HK-2 (cell line): ENCODE measurements at regions not wholly inside any gene's neighbourhood (a gene's known extent, or its start where the extent isn't known, plus 50 kb on each side); places are given as distances from the start of the nearest gene placed in this dataset.
"Not testable (repeated sequence)": the region's sequence is repeated elsewhere in the genome, so short reads cannot be mapped to it uniquely, and the experiment has no call there.

Source experiments
- DNase-seq: peaks from one replicate; pipeline ENCODE4 v3.0.0-alpha.2; 2018; ENCODE audit not compliant: unreplicated experiment

DNA sequence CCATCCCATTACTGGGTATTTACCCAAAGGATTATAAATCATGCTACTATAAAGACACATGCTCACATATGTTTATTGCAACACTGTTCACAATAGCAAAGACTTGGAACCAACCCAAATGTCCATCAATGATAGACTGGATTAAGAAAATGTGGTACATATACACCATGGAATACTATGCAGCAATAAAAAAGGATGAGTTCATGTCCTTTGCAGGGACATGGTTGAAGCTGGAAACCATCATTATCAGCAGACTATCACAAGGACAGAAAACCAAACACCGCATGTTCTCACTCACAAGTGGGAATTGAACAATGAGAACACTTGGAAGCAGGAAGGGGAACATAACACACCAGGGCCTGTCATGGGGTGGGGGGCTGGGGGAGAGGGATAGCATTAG, 249.6 kb upstream of the RASGRP1 start:
- DNase-seq, result not testable (repeated sequence)

DNA sequence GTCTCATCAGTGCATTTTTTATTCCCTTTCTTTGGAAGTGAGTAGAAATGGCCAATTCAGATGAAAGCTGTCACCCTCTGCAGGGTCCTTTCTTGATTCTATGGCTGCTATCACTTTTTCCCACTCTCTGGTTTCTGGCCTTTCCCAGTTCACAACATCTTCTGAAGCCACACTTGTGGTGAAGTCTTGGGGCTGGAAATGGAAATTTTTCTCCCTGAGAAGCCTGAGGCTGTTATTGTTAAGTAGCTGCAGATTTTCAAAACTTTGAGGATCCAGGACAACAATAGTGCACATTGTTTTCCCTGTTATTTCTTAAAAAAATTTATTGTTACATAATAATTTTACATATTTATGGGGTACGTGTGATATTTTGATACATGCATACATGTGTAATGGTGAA, 250.3 kb upstream of the RASGRP1 start:
- no peak for DNase-seq

DNA sequence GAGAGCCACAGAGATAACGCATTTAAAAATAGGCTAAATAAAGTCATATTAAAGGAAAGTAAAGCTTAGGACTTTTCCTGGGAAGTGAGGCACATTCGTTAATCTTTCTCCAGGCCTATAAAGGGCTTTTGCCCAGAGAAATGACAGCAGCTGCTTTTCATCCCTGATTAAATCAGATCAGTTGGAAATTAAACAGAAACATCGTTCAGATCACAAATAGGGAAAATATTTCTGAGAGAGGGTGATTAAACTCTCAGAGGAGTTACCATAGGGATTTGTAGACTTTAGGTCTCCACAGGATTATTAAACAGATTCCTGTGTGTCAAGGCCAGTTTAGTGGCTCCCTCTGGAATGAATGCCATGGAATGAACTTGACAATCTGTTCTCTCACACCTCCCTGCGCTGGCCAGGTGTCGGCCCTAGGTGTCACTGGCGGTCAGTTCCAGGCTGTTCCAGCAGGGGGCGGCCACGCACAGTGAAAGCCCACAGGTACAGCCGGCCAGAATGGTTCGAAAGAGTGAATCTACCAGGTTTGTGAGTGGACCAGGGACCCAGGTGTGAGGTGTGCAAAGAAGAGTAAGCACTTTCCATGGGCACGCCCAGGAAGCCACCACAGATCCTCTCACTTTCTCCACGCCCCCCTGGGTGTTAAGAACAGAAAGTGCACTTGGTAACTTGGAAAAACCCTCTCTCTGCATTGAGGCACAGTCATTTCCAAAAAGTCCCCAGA, 253.0 kb upstream of the RASGRP1 start:
- peak; percentile 93 for DNase-seq

DNA sequence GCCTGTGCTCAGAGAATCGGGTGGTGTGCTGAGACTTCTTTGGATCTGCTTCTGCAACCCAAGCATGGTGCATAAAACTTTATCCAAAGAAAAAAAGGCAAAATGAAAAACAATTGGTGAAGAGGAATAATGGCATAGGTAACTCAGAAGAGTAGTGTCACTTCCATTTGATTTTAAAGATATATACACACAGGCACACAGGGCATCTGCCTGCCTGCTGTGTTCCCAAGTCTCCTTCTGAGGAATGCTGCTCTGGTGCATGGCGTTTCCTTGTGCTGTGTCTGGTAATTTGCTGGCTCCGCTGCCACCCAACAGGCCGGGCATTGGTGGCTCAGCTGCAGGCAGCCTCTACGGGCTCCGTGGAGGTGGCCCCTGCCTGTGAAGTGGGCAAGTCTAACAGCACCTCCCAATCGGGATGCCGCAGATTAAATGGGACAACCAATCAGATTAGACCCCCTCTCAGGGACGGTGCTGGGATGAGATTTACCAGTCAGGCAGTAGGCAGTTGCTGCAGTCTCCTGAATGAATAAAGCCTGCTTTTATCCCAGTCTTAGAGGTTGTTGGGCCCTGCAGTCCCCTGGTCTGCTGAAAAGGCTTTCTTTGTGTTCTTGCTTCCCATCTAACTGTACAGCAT, 253.7 kb upstream of the RASGRP1 start:
- DNase-seq, result no peak

DNA sequence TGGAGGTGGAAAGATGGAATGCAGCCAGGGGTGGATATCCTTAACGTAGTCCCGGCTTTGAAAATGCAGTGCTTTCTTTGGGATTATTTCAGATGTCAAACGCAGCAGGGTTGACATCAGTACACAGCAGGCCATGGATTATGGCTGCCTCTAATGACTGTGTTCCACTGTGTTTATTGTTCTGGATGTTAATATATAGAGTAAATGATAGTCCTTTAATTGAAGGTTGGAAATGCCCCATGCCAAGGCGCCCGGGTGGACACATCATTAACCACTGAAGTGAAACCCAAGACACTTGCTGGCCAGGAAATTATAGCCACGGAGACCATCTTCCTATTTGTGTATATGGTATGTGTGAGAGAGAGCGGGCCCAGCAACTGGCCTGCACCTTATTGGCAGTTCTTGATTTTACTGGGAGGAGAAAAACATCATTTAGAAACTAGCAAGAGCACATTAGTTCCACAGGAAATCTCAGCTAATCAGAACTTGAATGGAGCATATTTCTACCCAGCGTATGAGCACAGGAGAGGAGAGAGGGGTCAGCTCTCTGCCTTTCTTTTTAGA, 254.9 kb upstream of the RASGRP1 start:
- no peak for DNase-seq

DNA sequence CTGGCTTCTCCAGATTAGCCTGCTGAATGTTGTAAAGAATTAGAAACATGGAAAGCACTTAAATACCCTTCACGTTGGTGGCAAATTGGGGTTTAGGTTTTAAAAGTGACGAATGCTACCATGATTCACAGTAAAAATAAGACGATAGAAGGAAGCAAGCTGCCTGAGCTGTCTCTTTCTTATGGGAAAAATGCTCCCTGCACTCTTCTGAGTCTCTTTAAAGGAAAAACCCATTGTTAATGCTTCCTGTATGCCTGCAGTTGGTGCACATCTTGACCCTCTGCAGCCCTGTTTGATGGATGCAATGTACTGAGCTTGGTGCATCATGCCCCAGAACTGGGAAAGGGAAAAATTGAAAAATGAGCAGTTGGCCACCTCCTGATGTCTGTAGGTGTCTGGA, 258.6 kb upstream of the RASGRP1 start:
- no peak for DNase-seq

DNA sequence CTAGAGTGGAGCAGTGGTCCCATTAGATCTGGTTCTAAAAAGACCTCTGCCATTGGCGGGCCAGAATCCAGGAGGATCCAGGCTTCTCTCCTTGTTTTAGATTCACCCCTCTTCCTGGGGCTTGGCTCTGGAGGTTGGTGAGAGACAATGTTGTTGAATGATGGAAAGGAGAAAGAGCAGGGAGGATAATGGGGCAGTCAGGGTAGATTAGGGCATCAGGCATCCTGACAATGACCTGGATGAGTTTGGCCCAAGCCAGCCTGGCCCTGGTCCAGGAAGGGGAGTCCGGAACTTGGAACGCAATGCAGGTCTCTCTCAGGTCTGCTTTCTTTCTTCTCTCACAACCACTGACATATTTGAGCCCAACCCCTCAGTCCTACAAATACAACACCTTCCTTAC, 260.1 kb upstream of the RASGRP1 start:
- no peak for DNase-seq

DNA sequence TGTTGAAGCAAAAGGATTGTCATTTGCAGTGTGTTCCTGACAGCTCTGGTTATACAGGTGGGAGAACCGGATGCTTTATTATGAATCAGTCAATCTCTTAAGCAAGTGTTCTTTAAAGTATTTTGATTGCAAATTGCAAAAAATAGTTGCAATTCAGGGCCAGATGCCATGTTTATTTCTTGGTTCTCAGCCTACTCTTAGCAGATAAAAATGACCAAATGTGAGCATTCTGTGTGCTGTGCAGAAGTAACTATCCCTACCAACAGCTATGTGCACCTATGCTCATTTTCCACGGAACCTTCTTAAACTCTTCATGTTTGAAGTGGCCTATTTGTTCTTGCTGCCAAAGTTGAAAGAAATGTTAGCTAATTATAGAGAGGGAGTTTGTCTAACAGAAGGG, 262.3 kb upstream of the RASGRP1 start:
- no peak for DNase-seq

DNA sequence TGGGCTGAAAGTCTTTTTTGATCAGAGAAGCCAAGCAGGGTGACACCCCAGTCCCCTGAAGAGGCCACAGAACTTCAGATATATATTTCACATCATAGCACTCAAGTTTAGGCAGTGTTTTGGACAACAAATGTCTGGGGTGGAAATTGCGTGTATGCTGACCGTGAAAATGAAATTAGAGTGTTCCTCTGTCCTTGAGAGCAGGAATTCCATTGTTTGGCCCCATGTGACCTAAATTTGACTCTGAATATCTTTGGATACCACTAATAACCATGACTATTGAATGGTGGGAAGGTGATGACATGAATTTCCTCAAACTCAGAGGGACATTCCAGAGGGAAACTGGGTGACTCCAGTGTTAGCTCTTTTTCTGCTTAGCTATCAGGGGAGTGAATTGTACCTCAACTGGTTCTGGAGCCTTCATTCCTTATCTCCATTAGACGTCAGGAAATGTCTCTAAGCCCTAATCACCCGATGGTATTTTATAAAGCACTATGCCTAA, 263.5 kb upstream of the RASGRP1 start:
- DNase-seq, result no peak

DNA sequence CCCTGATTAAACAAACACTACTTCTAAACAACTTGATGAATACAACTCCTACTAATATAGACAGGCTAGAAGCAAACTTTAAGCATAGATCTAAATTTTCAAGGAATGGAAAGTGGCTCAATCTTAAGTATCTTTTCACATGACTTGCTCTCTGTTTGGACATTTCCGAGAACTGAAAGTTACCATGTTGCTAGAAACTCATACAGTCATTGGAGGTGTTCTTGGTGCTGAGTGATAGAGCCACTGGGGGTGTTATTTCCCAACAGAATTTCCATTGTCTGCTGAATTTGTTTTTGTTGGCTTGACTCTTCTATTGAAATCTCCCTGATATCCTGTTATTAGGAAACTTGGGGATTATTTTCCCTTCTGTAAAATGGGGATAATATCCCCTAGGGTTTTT, 264.5 kb upstream of the RASGRP1 start:
- DNase-seq, result no peak

DNA sequence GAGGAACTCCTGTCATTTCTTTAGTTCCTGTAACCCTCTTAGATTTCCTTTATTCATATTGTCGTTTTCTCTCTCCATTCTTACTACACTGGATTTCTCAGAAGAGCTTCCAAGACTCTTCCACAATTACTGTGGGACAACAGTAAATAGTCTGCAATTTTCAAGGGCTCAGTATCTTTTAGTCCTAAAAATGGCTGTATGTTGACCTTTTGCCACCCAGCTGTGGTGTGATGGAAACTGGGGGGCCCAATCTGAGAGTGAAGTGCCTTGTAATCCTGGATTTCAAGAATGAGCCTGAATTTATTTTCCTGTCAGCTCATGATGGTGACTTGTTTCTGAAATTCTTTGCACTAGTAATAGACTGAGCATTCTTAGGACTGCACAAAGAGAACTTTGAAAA, 277.6 kb upstream of the RASGRP1 start:
- no peak for DNase-seq

DNA sequence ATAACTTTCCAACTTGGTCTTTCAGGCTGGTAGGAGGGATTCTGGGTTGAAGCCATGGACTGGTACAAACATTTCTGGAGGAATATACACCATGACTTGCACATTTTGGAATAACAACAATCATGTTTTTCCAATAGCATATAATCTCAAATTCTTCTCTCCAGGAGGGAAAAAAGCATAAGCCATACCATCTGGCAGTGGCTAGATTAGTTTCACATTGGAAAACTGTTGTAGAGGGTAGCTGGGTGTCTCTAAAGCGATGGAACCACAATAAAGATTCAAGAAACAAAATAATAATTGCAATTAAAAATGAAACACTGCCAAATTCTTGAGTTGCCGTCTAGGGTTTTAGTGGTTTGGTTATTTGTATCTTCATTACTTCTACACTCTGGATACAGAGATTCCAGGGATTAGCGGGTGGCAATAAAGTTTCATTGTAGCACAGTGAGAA, 278.5 kb upstream of the RASGRP1 start:
- DNase-seq, result no peak

DNA sequence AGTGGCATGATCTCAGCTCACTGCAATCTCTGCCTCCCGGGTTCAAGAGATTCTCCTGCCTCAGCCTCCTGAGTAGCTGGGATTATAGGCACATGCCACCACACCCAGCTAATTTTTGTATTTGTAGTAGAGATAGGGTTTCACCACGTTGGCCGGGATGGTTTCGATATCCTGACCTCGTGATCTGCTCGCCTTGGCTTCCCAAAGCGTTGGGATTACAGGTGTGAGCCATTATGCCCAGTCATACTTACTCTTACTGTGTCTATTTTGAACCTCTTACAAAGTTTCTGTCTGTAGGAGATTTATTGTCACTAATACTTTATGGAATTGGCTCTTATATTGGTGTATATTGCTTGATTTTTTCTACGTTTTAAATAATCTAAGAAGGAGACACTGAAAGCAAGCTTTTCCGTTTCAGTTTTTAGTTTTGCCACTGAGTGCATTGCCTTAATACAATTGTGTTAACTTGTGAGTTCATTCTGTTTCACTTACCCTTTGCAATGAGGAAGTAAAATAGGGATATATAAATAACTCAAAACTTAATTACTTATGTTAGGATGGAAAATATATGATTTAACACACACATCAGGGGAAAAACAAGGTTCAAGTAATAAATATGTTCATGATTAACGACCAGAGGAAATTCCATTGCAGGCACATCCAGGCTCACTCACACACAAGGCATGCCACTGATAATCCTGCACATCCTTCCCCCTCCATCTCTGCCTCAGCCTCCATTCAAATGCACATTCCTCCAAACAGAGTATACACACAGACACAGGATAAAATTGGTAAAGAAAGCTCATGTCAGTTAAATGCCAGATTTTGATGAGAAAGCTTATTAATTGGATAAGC, 279.3 kb upstream of the RASGRP1 start:
- peak; percentile 19 for DNase-seq

DNA sequence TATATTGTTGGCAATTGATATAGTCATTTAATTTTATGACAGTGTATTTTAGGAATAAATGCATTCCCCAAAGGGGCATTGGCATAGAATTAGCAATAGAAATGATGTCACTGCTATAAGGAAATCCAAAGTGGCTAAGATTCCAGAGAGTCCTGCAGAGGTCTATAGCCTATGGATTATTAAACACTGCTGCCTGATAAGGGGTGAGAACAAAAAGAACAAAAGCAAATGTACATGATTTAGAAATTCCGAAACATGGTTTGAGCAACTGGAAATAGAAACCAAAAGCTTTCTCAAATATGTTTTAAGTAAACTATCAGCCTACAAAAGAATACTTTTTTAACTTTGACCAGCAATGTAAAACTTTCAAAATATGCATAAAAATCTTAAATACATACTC, 280.1 kb upstream of the RASGRP1 start:
- DNase-seq, result no peak

DNA sequence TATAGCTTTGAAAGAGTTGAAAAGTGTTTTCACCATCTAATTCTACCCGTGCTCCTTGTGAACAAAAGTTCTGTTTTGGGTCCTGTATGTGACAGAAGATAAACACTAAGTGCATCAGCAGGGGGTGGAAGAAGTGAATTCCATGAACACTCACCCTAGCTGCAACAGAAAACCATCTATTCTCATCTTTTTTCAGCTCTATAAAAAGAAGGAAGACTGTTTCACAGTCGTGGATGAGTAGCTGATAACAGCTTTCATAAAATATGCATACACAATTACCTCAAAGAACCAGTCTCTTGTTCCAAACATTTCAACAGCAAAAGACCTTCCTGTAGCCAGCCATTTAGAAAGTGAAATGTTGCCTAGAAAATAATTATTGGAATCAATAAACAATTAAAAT, 281.7 kb upstream of the RASGRP1 start:
- DNase-seq, result no peak

DNA sequence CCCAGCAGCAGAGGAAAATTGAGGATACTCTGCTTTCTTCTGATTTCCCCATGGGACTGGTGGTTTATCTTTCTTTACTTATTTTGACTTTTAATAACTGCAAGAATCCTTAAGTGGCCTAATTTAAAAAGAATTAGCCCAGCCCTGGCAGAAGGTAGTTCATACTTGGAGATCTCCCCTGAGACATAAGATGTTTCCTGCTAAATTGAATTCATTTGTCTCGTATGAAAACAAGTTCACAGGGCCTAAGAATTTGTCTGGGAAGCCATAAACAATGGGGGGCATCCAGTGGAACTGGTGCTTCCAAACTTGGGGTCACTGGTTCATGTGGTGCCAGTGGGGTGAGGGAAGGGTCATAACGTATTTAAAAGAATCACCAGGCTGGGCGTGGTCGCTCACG, 283.1 kb upstream of the RASGRP1 start:
- no peak for DNase-seq

DNA sequence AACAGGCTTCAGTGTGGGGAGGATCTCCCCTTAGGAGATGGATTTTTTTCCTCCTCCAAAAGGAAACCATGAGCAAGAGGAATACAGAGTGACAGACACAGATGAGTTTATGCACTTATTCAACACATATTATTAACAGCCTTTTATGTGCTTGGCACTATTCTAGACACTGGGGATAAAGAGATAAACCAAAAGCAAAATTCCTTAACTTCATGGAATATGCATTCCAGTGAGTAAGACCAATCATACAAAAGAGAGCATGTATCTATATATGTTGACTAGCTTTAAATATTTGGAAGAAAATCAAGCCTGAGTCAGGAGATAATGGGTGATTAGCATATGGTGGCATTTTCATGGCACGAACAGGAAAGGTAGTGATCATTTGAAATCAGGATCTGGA, 284.4 kb upstream of the RASGRP1 start:
- no peak for DNase-seq

DNA sequence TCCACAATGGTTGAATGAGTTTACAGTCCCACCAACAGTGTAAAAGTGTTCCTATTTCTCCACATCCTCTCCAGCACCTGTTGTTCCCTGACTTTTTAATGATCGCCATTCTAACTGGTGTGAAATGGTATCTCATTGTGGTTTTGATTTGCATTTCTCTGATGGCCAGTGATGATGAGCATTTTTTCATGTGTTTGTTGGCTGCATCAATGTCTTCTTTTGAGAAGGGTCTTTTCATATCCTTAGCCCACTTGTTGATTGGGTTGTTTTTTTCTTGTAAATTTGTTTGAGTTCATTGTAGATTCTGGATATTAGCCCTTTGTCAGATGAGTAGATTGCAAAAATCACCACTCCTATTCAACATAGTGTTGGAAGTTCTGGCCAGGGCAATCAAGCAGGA, 287.6 kb upstream of the RASGRP1 start:
- not testable (repeated sequence) for DNase-seq

DNA sequence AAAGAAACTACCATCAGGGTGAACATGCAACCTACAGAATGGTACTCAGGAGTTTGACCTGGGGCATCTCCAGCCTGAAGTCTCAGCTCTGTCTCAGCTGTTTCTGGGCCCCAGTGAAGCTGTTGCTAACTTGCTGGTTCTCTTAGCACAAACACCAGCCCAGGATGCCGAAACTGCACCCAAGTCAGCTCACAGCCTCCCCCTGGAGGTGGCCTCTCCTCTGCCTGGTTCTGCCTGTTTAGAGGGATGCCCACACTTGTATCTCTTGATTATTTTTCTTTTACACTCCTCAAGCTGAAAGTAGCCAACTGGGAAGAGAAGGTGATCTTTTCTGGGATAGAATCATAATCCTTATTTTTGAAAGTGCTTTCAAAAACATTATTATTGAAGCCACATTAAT, 289.0 kb upstream of the RASGRP1 start:
- no peak for DNase-seq

DNA sequence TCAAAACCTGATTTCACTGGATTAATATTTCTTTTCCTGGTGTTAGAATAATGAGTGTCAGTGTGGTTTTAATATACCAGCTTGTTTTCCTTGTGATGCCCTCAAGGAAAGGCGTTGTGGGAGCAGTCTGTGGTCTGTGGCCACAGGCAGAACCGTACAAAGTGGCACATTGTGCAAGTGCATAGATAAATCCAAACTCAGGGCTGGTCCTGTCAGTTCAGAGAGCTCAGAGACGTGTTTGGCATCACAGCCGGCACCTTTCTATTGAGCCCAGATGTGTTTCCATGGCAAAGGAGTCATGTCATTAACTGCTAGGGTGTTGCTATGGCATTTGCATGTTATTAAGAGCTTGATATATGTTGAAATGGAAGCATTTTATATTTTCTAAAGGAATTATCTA, 289.9 kb upstream of the RASGRP1 start:
- no peak for DNase-seq

DNA sequence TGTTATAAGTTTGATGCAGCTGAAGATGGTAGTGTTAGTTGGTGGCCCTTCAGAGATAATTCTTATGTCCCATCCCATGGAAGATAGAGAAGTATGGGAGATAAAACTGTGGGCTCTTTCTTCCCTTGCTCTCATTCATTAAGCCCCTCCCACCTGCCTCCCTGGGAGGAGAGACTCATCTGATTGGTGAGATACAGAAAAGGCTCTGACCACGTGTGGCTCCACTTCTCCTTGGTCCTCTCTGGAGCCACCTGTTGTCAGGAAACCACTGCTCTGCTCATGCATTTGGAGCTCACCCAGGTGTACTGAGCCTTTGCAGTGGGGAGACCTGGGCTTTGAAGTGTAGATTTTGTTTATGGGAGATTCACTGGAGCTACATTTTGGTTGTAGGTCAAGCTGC, 293.2 kb upstream of the RASGRP1 start:
- DNase-seq, result no peak

DNA sequence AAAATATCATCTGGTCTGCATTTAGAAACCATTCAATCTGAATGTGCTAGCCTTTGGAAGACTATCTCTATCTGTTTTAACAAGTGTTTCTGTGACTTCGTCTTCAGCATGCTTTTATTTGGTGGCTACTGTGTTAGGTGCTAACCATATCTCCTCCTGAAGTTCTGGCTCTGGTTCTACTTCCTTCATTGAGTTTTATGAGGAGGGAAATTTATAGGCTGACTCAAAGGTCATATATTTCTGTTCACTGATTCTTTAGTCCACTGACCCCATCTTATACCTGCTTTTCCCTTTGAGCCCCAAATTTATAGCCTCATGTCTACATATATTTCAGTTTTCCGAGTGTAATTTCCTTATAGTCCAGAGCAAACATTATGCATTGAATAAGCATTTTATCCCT, 295.0 kb upstream of the RASGRP1 start:
- DNase-seq, result no peak
